ENCODE measurements at regions not wholly inside any gene's neighbourhood (a gene's known extent, or its start where the extent isn't known, plus 50 kb on each side); places are given as distances from the start of the nearest gene placed in this dataset.

DNA sequence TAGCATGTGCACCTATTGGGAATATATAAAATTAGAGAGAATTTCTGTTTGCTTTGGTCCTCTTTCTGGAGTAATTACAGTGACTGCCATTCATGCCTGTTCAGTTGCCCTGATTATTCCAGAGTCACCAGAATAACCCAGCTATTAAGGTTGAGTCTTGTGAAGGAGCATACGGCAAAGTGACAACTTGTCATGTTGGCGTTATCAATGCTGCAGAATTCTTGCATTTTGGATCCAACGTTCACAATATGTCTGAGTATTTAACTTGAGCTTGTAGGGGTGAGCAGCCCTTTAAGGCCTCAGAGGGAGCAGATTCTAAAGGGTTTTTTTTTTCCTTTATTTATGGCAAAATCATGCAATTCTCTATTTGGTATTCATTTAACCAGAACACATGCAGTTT lies 419.4 kb upstream of the MGMT start:
- TF ChIP-seq MXI1 (IDR thresholded peaks at IDR 0.05; ENCODE audit: low read depth, low read length) = no peak
- TF ChIP-seq GABPA (IDR thresholded peaks at IDR 0.05; ENCODE audit: low read depth) = no peak
- no peak for TF ChIP-seq CTCF (IDR thresholded peaks at IDR 0.05)
- no peak for TF ChIP-seq GATA2 (CRISPR knock-in tag; IDR thresholded peaks at IDR 0.05)
- TF ChIP-seq POLR2AphosphoS5 (IDR thresholded peaks at IDR 0.05; ENCODE audit: low read depth, low read length) = no peak
- no peak for TF ChIP-seq TAF1 (IDR thresholded peaks at IDR 0.05; ENCODE audit: borderline replicate concordance, low read depth, low read length)
- TF ChIP-seq MAX (IDR thresholded peaks at IDR 0.05; ENCODE audit: low read depth) = no peak
- TF ChIP-seq TCF12 (IDR thresholded peaks at IDR 0.05) = no peak
- no peak for TF ChIP-seq YY1 (IDR thresholded peaks at IDR 0.05; ENCODE audit: low read depth)
- TF ChIP-seq, protein P1, sequence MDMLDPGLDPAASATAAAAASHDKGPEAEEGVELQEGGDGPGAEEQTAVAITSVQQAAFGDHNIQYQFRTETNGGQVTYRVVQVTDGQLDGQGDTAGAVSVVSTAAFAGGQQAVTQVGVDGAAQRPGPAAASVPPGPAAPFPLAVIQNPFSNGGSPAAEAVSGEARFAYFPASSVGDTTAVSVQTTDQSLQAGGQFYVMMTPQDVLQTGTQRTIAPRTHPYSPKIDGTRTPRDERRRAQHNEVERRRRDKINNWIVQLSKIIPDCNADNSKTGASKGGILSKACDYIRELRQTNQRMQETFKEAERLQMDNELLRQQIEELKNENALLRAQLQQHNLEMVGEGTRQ (IDR thresholded peaks at IDR 0.05; ENCODE audit: borderline replicate concordance, low read depth, low read length) = no peak
